ENCODE measurements at regions not wholly inside any gene's neighbourhood (a gene's known extent, or its start where the extent isn't known, plus 50 kb on each side); places are given as distances from the start of the nearest gene placed in this dataset.
"Not testable (repeated sequence)": the region's sequence is repeated elsewhere in the genome, so short reads cannot be mapped to it uniquely, and the experiment has no call there.

DNA sequence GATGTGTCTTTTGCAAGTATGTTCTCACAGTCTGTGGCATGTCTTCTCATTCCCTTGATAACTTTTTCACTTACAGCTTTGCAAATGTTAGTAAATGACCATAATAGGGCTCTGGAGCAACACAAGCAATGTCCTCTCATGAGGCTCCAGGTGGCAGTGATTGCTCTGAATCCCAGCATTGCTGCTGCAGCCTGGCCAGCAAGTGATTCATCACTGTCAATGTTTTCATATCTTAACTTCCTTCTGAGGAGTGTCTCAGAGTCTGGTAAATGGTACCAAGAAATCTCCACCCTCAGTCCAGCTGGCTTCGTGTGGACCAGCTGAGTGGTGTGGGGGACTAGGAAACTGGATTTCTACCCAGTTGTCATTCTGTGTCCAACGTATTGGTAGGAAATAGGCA, 139.6 kb downstream of the MYLK4 start:
- DNase-seq (no peak), ATAC-seq (no peak)
- Histone ChIP-seq H3K9me3 (no peaks in the 10 kb centered on the region), H3K36me3 (no peaks in the 10 kb centered on the region), H3K27me3 (no peaks in the 10 kb centered on the region), H3K4me3 (no peak overlapping the region), H3K4me1 (no peaks in the 10 kb centered on the region), H3K27ac (no peak overlapping the region)
- intact Hi-C loops (cut with DNase I) = no loop called here
- TF ChIP-seq, protein P1, sequence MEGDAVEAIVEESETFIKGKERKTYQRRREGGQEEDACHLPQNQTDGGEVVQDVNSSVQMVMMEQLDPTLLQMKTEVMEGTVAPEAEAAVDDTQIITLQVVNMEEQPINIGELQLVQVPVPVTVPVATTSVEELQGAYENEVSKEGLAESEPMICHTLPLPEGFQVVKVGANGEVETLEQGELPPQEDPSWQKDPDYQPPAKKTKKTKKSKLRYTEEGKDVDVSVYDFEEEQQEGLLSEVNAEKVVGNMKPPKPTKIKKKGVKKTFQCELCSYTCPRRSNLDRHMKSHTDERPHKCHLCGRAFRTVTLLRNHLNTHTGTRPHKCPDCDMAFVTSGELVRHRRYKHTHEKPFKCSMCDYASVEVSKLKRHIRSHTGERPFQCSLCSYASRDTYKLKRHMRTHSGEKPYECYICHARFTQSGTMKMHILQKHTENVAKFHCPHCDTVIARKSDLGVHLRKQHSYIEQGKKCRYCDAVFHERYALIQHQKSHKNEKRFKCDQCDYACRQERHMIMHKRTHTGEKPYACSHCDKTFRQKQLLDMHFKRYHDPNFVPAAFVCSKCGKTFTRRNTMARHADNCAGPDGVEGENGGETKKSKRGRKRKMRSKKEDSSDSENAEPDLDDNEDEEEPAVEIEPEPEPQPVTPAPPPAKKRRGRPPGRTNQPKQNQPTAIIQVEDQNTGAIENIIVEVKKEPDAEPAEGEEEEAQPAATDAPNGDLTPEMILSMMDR (IDR thresholded peaks at IDR 0.05) = no peak

DNA sequence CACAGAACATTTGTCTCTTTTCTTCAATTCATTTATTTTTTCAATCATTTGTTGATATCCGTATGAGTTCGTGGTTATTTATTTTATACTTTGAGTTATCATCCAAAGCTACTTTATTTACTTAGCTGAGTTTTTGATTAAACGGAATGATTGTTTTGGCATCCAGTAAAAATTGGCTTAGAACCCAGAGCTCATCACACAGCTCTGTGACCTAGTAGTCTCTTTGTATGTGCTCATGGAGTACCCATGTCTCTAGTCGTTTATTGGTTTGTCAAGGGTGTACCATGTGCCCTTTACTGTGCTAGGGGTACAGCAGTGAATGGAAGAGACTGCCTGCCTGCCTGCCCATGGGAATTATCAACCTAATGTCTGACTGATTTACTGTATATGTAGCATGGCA, 142.2 kb downstream of the MYLK4 start:
- Histone ChIP-seq H3K27me3 (no peaks in the 10 kb centered on the region), H3K27ac (no peak overlapping the region), H3K4me3 (no peak overlapping the region), H3K36me3 (no peaks in the 10 kb centered on the region), H3K4me1 (no peaks in the 10 kb centered on the region), H3K9me3 (no peaks in the 10 kb centered on the region)
- ATAC-seq = no peak
- TF ChIP-seq, protein P1 (IDR thresholded peaks at IDR 0.05) = no peak
- intact Hi-C loops (cut with DNase I) = no loop called here
- DNase-seq = no peak

DNA sequence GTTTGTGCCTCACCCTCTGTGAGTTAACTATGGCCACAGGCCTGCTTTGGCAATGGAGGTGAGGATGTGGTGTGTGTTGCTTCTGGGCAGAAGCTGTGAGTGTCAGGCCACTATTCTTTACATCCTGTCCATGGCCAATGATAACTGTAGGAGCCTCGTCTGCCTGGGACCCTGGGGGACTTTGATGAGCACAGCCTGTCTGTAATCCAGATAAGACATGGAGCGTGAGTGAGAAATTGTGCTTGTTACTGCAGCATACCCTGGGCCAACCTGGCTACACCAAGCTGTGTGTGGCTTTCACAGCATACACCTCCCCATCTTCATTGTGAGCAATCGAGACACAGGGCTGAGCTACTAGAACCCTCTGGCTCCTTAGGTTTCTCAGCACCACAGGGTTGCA, 150.4 kb downstream of the MYLK4 start:
- no peaks in the 10 kb centered on the region for H3K4me1 ChIP-seq
- no peak for DNase-seq
- intact Hi-C loops (cut with DNase I) = no loop called here
- TF ChIP-seq, protein P1 (IDR thresholded peaks at IDR 0.05) = no peak
- no peaks in the 10 kb centered on the region for H3K9me3 ChIP-seq
- no peak overlapping the region for H3K27ac ChIP-seq
- H3K4me3 ChIP-seq = no peak overlapping the region
- peaks cover 3% of the 10 kb centered on the region for H3K27me3 ChIP-seq
- no peak for ATAC-seq
- no peaks in the 10 kb centered on the region for H3K36me3 ChIP-seq

DNA sequence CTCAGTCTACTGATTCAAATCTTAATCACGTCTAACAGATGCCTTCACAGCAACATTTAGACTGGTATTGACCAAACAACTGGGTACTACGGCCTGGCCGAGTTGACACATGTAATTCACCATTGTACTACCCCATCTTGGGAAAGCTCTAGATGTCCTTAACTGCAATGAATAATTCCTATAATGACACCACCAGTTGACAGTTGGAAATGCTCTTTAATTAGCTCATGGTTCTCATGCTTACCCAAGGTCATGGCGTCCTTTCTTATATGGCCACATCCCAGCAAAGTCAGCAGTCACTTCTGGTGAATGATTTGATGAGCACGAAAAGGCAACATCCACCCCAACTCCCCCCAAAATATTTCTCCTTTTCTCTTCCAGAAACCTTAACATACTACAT, 150.9 kb downstream of the MYLK4 start:
- peaks cover 3% of the 10 kb centered on the region for H3K27me3 ChIP-seq
- no peak for ATAC-seq
- no peak overlapping the region for H3K27ac ChIP-seq
- H3K4me3 ChIP-seq = no peak overlapping the region
- DNase-seq = no peak
- TF ChIP-seq, protein P1 (IDR thresholded peaks at IDR 0.05) = no peak
- no peaks in the 10 kb centered on the region for H3K36me3 ChIP-seq
- intact Hi-C loops (cut with DNase I) = no loop called here
- H3K9me3 ChIP-seq = no peaks in the 10 kb centered on the region
- H3K4me1 ChIP-seq = no peaks in the 10 kb centered on the region

DNA sequence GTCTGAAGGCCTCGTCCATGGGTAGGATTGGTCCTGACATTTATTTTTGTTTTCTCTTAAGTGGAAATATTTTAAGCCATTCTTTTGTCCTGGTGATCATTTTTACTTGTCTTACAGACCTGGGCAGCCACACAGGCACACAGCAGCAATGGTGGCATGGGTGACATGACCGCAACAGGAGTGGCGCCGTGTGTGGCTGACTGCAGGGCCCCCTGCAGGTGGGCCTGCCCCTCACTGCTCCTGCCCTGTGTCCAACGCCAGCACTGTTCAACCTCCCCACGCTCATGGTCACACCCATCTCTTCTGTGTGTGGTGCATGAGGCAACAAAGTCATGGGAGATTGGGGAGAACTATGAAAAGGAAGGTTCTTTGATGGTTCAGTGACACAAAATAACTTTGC, 151.9 kb downstream of the MYLK4 start:
- TF ChIP-seq, protein P1 (IDR thresholded peaks at IDR 0.05) = no peak
- H3K27ac ChIP-seq = no peak overlapping the region
- no peaks in the 10 kb centered on the region for H3K9me3 ChIP-seq
- no peaks in the 10 kb centered on the region for H3K4me1 ChIP-seq
- intact Hi-C loops (cut with DNase I) = no loop called here
- no peak for DNase-seq
- ATAC-seq = no peak
- H3K4me3 ChIP-seq = no peak overlapping the region
- H3K27me3 ChIP-seq = peaks cover 3% of the 10 kb centered on the region
- H3K36me3 ChIP-seq = no peaks in the 10 kb centered on the region

DNA sequence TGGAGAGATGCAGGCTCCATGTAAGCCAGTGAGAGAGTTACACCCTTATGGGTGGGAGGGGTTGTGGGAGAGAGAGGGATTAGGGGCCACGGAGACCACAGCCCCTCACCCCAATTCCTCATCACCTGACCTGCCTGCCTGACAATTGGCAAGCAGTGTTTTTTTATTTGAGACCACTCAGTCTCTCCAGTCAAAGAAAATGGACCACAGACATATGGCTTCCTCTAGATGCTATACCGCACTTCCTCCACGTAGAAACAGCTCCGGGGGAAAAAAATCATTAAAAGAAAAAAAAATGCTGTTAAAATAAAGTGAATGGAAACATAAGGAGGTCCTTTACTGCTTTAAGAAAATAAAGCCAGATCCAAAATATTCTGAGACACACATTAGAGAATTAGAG, 152.7 kb downstream of the MYLK4 start:
- peaks cover 3% of the 10 kb centered on the region for H3K27me3 ChIP-seq
- DNase-seq (no peak), ATAC-seq (no peak)
- no peaks in the 10 kb centered on the region for H3K9me3 ChIP-seq
- H3K36me3 ChIP-seq = no peaks in the 10 kb centered on the region
- H3K4me3 ChIP-seq = no peak overlapping the region
- intact Hi-C loops (cut with DNase I) = no loop called here
- H3K27ac ChIP-seq = no peak overlapping the region
- H3K4me1 ChIP-seq = no peaks in the 10 kb centered on the region
- TF ChIP-seq, protein P1 (IDR thresholded peaks at IDR 0.05) = no peak

DNA sequence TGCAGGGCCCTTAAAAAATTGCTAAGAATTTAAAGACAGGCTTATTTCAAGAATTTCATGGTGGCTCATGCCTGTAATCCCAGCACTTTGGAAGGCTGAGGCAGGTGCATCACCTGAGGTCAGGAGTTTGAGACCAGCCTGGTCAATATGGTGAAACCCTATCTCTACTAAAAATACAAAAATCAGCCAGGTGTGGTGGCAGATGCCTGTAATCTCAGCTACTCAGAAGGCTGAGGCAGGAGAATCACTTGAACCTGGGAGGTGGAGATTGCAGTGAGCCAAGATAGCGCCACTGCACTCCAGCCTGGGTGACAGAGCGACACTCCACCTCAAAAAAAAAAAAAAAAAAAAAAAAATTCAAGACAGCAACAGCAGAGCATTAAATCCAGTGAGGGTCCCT, 153.3 kb downstream of the MYLK4 start:
- DNase-seq; H3K36me3 ChIP-seq; intact Hi-C loops (cut with DNase I); H3K4me3 ChIP-seq; H3K27me3 ChIP-seq; H3K4me1 ChIP-seq; ATAC-seq; H3K9me3 ChIP-seq; H3K27ac ChIP-seq: not testable (repeated sequence)
